ENCODE measurements at regions not wholly inside any gene's neighbourhood (a gene's known extent, or its start where the extent isn't known, plus 50 kb on each side); places are given as distances from the start of the nearest gene placed in this dataset.
"Not testable (repeated sequence)": the region's sequence is repeated elsewhere in the genome, so short reads cannot be mapped to it uniquely, and the experiment has no call there.

DNA sequence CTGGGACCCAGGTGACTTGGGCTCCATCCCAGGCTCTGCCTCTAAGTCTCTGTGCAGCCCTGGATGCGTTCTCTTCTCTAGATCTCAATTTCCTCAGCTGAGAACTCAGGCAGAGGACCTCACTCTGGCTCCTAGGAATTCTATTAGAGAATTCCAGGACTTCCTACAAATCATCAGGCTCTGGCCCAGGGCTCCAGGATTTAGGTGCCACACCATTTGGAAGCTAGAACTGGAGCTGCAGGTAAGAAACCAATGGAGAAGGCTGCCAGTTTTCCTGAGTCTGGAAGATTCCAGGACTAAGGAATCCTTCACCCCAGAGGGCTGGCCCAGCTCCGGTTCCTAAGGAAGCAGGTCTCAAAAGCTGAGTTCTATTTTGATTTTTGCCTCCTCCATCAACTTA is 189.8 kb upstream of the CDH5 start:
- DNase-seq (ENCODE audit: low read depth): no peak
- TF ChIP-seq, protein P1, sequence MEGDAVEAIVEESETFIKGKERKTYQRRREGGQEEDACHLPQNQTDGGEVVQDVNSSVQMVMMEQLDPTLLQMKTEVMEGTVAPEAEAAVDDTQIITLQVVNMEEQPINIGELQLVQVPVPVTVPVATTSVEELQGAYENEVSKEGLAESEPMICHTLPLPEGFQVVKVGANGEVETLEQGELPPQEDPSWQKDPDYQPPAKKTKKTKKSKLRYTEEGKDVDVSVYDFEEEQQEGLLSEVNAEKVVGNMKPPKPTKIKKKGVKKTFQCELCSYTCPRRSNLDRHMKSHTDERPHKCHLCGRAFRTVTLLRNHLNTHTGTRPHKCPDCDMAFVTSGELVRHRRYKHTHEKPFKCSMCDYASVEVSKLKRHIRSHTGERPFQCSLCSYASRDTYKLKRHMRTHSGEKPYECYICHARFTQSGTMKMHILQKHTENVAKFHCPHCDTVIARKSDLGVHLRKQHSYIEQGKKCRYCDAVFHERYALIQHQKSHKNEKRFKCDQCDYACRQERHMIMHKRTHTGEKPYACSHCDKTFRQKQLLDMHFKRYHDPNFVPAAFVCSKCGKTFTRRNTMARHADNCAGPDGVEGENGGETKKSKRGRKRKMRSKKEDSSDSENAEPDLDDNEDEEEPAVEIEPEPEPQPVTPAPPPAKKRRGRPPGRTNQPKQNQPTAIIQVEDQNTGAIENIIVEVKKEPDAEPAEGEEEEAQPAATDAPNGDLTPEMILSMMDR (IDR thresholded peaks at IDR 0.05; ENCODE audit: insufficient read depth, low read depth, low read length, missing control alignments): no peak

DNA sequence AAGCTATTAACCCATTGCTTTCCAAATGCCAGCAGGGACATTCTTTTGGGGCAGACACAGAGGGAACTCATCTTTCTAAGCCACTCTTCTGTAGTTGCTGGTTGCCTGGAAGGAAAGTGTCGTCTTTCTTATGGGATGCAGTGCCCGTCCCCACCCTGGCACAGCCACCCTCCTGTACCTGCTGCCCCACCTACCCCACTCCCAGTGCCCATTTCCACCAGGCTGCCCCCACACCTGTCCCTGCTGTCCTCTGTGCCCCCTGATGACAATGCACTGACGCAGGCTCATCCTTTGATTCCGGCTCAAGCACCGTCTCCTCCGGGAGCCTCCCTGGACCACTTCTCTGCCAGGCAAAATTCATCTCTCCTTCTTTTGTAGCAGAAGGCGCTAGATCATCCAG is 190.4 kb upstream of the CDH5 start:
- DNase-seq (ENCODE audit: low read depth): no peak
- no peak overlapping the region for H3K4me3 ChIP-seq (ENCODE audit: low read depth, low read length)
- TF ChIP-seq, protein P1 (IDR thresholded peaks at IDR 0.05; ENCODE audit: insufficient read depth, low read depth, low read length, missing control alignments): no peak

More for the DNA sequence above, 189.8 kb upstream of the CDH5 start:
- no peak overlapping the region for H3K4me3 ChIP-seq (ENCODE audit: low read depth, low read length)

DNA sequence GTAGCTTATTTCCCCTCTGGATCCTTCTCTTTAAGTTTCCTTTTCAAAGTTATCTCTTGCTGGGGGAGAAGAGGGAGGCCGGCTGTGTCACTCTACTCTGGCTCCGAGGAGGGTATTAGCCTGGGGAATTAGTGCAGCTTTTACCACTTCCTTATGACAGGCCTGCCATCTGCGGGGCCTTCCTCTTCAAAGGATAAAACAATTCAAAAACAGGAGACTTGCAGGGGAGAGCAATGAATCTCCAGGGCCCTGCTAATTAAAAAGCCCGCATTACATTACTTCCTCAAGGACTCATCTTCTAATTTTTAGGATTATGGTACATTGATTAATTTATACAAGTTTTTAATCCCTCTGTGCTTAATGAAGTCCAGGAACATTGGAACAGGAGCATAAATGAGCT is 190.9 kb upstream of the CDH5 start:
- TF ChIP-seq, protein P1 (IDR thresholded peaks at IDR 0.05; ENCODE audit: insufficient read depth, low read depth, low read length, missing control alignments): no peak
- DNase-seq (ENCODE audit: low read depth): no peak
- no peak overlapping the region for H3K4me3 ChIP-seq (ENCODE audit: low read depth, low read length)

DNA sequence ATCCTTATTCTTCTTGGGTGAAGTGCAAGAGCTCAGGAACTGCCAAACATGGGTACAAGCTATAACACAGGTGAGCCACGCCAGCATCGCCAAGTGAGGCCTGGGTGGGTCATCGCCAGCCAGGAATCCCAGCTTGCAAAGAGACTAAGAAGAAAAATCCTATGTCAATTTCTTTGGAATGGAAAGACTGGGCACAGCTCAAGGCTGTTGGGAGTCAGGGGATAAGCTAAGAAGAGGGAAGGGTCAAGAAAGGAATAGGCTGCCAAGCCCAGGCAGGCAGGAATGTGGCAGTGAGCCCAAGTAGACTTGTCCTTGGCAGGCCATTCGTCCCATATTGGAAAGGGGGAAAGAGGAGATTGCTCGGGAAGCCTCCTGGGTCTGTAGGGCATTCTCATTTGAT is 191.4 kb upstream of the CDH5 start:
- TF ChIP-seq, protein P1 (IDR thresholded peaks at IDR 0.05; ENCODE audit: insufficient read depth, low read depth, low read length, missing control alignments): no peak

DNA sequence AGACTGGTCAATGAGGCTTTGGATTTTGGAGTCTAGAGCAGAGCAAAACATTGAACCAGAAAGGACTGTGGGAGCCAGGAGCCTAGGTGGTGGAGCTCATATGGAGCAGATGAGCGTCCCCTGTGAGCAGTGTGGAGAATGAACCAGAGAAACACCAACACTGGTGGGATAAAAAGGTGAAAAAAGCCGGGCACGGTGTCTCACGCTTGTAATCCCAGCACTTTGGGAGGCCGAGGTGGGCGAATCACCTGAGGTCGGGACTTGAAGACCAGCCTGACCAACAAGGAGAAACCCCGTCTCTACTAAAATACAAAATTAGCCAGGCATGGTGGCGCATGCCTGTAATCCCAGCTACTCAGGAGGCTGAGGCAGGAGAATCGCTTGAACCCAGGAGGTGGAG is 192.7 kb upstream of the CDH5 start:
- DNase-seq (ENCODE audit: low read depth); H3K4me3 ChIP-seq (ENCODE audit: low read depth, low read length): not testable (repeated sequence)

More for the DNA sequence above, 191.4 kb upstream of the CDH5 start:
- no peak overlapping the region for H3K4me3 ChIP-seq (ENCODE audit: low read depth, low read length)
- DNase-seq (ENCODE audit: low read depth): no peak

DNA sequence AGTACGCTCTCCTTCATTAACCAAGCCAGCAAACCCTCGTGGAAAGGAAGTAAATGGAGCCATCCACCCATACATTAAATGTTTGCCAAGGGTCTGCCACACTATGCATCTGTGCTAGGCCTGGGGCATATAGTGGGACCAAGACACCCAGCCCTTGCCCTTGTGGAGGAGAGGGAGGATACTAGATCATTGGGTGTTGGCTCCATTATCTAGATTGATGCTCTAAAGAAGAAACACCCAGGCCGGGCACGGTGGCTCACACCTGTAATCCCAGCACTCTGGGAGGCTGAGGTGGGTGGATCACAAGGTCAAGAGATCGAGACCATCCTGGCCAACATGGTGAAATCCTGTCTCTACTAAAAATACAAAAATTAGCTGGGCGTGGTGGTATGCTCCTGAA is 193.3 kb upstream of the CDH5 start:
- H3K4me3 ChIP-seq (ENCODE audit: low read depth, low read length); DNase-seq (ENCODE audit: low read depth): not testable (repeated sequence)

DNA sequence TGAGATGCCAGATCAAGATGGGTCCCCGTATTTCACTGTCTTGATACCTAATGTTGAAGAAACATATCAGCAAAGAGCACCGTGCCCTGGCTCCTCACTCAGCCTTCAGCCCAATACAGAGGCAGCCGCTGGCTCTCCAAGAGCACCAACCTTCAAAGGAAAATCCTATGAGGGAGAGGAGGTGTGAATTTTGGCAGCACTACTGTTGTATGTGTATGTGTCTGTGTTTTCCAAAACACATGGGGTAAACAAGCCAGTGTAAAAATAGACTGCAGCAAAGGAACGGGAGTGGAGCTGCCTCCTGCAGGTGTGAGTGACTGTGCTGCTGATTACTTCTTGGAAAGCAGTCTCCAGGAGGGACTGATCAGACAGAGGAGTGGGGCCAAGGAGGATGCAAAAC is 194.0 kb upstream of the CDH5 start:
- no peak for DNase-seq (ENCODE audit: low read depth)
- H3K4me3 ChIP-seq (ENCODE audit: low read depth, low read length): no peak overlapping the region
- TF ChIP-seq, protein P1 (IDR thresholded peaks at IDR 0.05; ENCODE audit: insufficient read depth, low read depth, low read length, missing control alignments): no peak

DNA sequence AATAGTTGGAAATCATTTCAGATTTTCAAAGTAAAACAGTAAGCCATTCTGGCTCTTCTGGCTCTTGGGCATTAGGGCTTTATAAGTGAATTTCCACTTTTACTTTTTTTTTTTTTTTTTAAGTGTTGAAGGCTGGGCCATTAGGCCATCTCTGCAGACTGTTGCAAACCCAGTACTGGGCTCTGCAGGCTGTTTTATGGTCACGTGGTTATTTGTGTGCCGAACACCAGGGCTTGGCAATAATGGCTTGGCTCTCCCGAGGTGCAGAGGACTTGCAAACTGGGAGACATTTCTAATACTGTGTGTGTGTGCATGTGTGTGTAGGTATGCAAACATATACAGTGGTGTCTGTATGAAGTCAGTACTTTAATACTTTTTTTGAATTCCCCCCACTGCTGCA is 194.9 kb upstream of the CDH5 start:
- TF ChIP-seq, protein P1 (IDR thresholded peaks at IDR 0.05; ENCODE audit: insufficient read depth, low read depth, low read length, missing control alignments): no peak
- DNase-seq (ENCODE audit: low read depth): no peak
- no peak overlapping the region for H3K4me3 ChIP-seq (ENCODE audit: low read depth, low read length)
